ENCODE measurements at regions not wholly inside any gene's neighbourhood (a gene's known extent, or its start where the extent isn't known, plus 50 kb on each side); places are given as distances from the start of the nearest gene placed in this dataset.

- TF ChIP-seq, protein P1, sequence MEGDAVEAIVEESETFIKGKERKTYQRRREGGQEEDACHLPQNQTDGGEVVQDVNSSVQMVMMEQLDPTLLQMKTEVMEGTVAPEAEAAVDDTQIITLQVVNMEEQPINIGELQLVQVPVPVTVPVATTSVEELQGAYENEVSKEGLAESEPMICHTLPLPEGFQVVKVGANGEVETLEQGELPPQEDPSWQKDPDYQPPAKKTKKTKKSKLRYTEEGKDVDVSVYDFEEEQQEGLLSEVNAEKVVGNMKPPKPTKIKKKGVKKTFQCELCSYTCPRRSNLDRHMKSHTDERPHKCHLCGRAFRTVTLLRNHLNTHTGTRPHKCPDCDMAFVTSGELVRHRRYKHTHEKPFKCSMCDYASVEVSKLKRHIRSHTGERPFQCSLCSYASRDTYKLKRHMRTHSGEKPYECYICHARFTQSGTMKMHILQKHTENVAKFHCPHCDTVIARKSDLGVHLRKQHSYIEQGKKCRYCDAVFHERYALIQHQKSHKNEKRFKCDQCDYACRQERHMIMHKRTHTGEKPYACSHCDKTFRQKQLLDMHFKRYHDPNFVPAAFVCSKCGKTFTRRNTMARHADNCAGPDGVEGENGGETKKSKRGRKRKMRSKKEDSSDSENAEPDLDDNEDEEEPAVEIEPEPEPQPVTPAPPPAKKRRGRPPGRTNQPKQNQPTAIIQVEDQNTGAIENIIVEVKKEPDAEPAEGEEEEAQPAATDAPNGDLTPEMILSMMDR (IDR thresholded peaks at IDR 0.05): no peak
- no peak for TF ChIP-seq POLR2A (IDR thresholded peaks at IDR 0.05)
Observed at GRCh38 chr6:135640449-135641111, 143.0 kb upstream of the AHI1 start.

All from right lobe of liver (tissue), 4 donors.